ENCODE measurements at regions not wholly inside any gene's neighbourhood (a gene's known extent, or its start where the extent isn't known, plus 50 kb on each side); places are given as distances from the start of the nearest gene placed in this dataset.
"Not testable (repeated sequence)": the region's sequence is repeated elsewhere in the genome, so short reads cannot be mapped to it uniquely, and the experiment has no call there.

DNA sequence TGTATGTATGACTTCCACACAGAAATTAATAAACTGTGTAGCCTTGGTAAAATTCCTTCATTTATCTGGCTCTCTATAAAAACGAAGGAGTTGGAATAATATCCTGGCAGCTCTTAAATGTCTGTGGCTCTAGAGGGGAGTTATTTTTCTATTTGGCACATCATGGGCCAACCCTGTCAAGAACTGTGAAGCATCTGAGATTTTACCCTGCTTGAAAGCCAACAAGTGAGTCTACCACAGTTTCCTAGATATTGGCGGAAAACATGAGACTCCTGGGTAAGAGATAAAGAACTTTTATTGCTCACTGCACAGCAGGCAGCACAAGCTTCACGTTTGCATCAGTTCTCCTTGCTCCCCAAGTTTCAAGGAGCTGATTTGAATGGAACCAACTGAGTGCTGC, 346.7 kb upstream of the CYRIA start:
- Mint-ChIP-seq H3K27ac (no peak overlapping the region), H3K4me3 (no peak overlapping the region), H3K36me3 (ENCODE audit: low read depth) (no peaks in the 10 kb centered on the region), H3K9me3 (peaks cover 3% of the 10 kb centered on the region), H3K27me3 (no peaks in the 10 kb centered on the region), H3K4me1 (no peaks in the 10 kb centered on the region)
- ChIA-PET POLR2A (no interaction called here), CTCF (interaction anchor here (1.1 kb wide), 1 partner anchor 59 kb away, joined by 3 read pairs; no protein-coding TSS in a partner anchor)
- no peak for DNase-seq

GRCh38 chr2:17010104-17010503, 344.5 kb upstream of the CYRIA start:
- no peak overlapping the region for H3K4me3 Mint-ChIP-seq
- no peaks in the 10 kb centered on the region for H3K27me3 Mint-ChIP-seq
- H3K9me3 Mint-ChIP-seq: no peaks in the 10 kb centered on the region
- ChIA-PET POLR2A (no interaction called here), CTCF (no interaction called here)
- no peaks in the 10 kb centered on the region for H3K4me1 Mint-ChIP-seq
- no peaks in the 10 kb centered on the region for H3K36me3 Mint-ChIP-seq (ENCODE audit: low read depth)
- DNase-seq: no peak
- H3K27ac Mint-ChIP-seq: no peak overlapping the region

- no peaks in the 10 kb centered on the region for H3K9me3 Mint-ChIP-seq
- H3K27ac Mint-ChIP-seq: no peak overlapping the region
- no peaks in the 10 kb centered on the region for H3K27me3 Mint-ChIP-seq
- H3K36me3 Mint-ChIP-seq (ENCODE audit: low read depth): no peaks in the 10 kb centered on the region
- ChIA-PET CTCF (no interaction called here), POLR2A (no interaction called here)
- no peak overlapping the region for H3K4me3 Mint-ChIP-seq
- no peak for DNase-seq
- H3K4me1 Mint-ChIP-seq: no peaks in the 10 kb centered on the region
Observed at GRCh38 chr2:17000184-17000482, 334.5 kb upstream of the CYRIA start.

- CTCF ChIA-PET: no interaction called here
Observed at GRCh38 chr2:16999347-17000183, 333.9 kb upstream of the CYRIA start.

DNA sequence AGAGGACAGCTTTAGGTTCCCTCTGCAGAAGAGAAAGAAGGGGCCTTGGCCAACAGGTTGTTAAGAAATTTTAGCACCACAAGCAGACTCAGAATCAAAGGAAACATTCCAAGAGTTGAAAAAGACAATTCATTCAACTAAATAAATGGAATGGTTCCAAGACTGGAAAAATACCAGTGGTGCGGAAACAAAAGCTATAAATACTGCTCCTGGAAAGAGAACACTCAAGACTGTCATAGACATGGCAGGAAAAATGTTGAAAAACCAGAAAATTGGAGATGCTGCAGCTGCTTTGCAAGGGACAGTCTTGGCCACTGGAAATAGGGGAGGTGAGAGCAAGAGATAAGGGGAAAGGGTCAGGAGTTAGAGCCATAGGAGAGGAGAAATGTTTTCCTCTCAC, 312.7 kb upstream of the CYRIA start:
- no peak for DNase-seq
- Mint-ChIP-seq H3K27me3 (no peaks in the 10 kb centered on the region), H3K9me3 (peaks cover 3% of the 10 kb centered on the region), H3K4me1 (no peaks in the 10 kb centered on the region), H3K4me3 (no peak overlapping the region), H3K36me3 (ENCODE audit: low read depth) (no peaks in the 10 kb centered on the region), H3K27ac (no peak overlapping the region)
- ChIA-PET POLR2A (no interaction called here), CTCF (no interaction called here)

More at GRCh38 chr2:16999347-17000183, 333.9 kb upstream of the CYRIA start:
- POLR2A ChIA-PET: no interaction called here
- Mint-ChIP-seq H3K27me3 (no peaks in the 10 kb centered on the region), H3K4me1 (no peaks in the 10 kb centered on the region), H3K27ac (no peak overlapping the region), H3K9me3 (no peaks in the 10 kb centered on the region), H3K36me3 (ENCODE audit: low read depth) (no peaks in the 10 kb centered on the region), H3K4me3 (no peak overlapping the region)
- no peak for DNase-seq

DNA sequence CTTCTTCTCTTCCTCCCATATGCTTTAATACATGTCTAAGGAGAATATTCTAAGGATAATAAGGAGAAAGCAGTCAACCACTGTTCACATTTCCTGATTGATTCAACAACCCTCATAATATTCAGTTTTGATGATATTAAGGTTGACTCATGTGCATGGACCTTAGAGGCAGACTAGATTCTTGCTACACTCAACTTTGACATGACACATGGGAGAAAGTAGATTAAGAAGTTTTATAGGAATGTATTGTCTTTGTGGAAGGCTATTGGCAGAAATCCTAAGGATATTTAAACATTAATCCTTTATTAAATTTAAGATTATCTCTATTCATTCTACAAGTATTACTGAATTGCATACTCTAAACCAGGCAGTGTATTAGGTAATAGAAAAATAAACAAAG, 309.1 kb upstream of the CYRIA start:
- Mint-ChIP-seq H3K36me3 (ENCODE audit: low read depth) (no peaks in the 10 kb centered on the region), H3K27me3 (no peaks in the 10 kb centered on the region), H3K4me3 (no peak overlapping the region), H3K27ac (no peak overlapping the region), H3K9me3 (peaks cover 3% of the 10 kb centered on the region), H3K4me1 (no peaks in the 10 kb centered on the region)
- DNase-seq: no peak
- ChIA-PET POLR2A (no interaction called here), CTCF (no interaction called here)

DNA sequence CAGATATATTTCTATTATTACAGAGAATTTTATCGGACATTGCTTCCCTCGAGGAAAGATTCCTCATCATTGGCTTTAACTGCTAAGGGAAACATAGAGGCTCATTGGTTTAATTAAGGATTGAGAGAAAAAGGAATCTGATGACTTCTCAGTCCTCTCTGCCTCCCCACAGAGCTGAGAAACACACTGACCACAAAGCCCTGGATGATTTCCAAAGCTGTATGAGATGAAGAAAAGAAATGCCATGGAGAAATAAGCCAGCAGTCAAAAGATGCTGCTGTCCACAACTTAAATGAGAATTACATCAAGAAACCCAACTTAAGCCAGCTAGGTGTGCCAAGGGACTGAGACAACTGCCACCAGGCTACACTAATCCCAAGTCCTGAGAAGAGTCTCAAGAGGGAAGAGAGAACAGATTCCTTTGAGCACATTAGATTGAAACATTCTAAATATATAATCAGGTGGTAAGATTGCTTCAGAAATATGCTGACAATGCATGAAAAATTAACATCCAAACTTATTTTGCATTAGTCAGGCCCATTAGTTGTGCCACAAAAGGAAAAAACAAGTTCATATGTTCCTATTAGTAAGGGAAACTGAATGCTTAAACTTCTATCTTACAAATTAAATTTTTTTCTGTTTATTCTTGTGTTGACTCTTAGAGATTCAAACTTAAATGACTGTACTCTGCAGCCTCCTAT, 308.1 kb upstream of the CYRIA start:
- Mint-ChIP-seq H3K36me3 (ENCODE audit: low read depth) (no peaks in the 10 kb centered on the region), H3K4me3 (no peak overlapping the region), H3K9me3 (peaks cover 3% of the 10 kb centered on the region), H3K4me1 (no peaks in the 10 kb centered on the region), H3K27ac (no peak overlapping the region), H3K27me3 (no peaks in the 10 kb centered on the region)
- no peak for DNase-seq
- CTCF ChIA-PET: no interaction called here
- POLR2A ChIA-PET: no interaction called here

DNA sequence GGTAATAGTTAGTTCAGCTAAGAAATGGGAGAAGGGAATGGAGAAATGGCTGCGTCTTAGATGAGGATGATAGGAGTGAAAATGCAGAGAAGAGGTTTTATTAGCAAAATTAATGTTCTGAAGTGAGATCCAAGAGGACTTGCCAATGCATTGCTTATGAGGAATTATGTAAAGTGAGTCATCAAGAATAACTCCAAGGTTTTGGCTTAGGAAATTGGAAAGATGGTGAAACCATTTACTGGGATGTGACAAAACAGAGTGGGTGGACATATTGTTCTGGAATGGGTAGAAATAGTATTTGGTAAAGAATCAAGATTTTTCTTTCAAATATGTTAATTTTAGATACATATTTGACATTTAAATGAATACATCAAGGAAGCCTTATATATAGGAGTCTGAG, 306.6 kb upstream of the CYRIA start:
- no peaks in the 10 kb centered on the region for H3K27me3 Mint-ChIP-seq

GRCh38 chr2:16971722-16972234, 306.1 kb upstream of the CYRIA start:
- Mint-ChIP-seq H3K4me1 (no peaks in the 10 kb centered on the region), H3K36me3 (ENCODE audit: low read depth) (no peaks in the 10 kb centered on the region), H3K27me3 (no peaks in the 10 kb centered on the region), H3K4me3 (no peak overlapping the region), H3K27ac (no peak overlapping the region), H3K9me3 (peaks cover 3% of the 10 kb centered on the region)
- ChIA-PET POLR2A (no interaction called here), CTCF (no interaction called here)
- no peak for DNase-seq

More for the DNA sequence above, 306.6 kb upstream of the CYRIA start:
- ChIA-PET POLR2A (no interaction called here), CTCF (no interaction called here)
- no peak overlapping the region for H3K4me3 Mint-ChIP-seq
- H3K36me3 Mint-ChIP-seq (ENCODE audit: low read depth): no peaks in the 10 kb centered on the region
- H3K9me3 Mint-ChIP-seq: peaks cover 3% of the 10 kb centered on the region
- DNase-seq: no peak
- no peak overlapping the region for H3K27ac Mint-ChIP-seq
- no peaks in the 10 kb centered on the region for H3K4me1 Mint-ChIP-seq

- H3K9me3 Mint-ChIP-seq; POLR2A ChIA-PET; H3K36me3 Mint-ChIP-seq (ENCODE audit: low read depth); H3K27me3 Mint-ChIP-seq; H3K27ac Mint-ChIP-seq; CTCF ChIA-PET; H3K4me3 Mint-ChIP-seq; DNase-seq; H3K4me1 Mint-ChIP-seq: not testable (repeated sequence)
Observed at GRCh38 chr2:16970948-16971347, 305.3 kb upstream of the CYRIA start.

DNA sequence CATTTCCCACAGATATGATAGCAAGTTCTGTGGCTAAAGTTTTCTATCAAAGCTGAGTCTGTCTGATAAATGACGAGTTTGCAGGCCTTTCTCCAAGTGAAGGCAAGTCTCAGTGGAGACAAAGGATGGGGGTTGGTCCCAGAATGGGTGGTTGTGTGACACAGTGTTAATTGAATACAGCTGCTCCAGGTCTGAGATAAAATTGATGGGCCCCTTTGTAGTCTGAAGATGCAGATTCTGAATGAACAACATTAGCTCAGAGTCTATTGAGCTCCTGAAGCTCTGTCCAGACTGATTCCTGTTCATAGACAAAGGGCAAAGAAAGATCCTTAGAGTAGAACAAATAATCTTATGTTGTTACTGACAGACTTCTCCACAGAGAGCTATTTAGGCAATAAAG, 296.9 kb upstream of the CYRIA start:
- ChIA-PET POLR2A (no interaction called here), CTCF (no interaction called here)
- no peaks in the 10 kb centered on the region for H3K9me3 Mint-ChIP-seq
- no peaks in the 10 kb centered on the region for H3K4me1 Mint-ChIP-seq
- H3K27me3 Mint-ChIP-seq: no peaks in the 10 kb centered on the region
- no peak for DNase-seq
- no peaks in the 10 kb centered on the region for H3K36me3 Mint-ChIP-seq (ENCODE audit: low read depth)
- H3K4me3 Mint-ChIP-seq: no peak overlapping the region
- H3K27ac Mint-ChIP-seq: no peak overlapping the region

- no peak overlapping the region for H3K27ac Mint-ChIP-seq
- H3K9me3 Mint-ChIP-seq: no peaks in the 10 kb centered on the region
- H3K4me3 Mint-ChIP-seq: no peak overlapping the region
- no peak for DNase-seq
- H3K4me1 Mint-ChIP-seq: no peaks in the 10 kb centered on the region
- no peaks in the 10 kb centered on the region for H3K27me3 Mint-ChIP-seq
- no peaks in the 10 kb centered on the region for H3K36me3 Mint-ChIP-seq (ENCODE audit: low read depth)
- ChIA-PET CTCF (interaction anchor here (0.6 kb wide), 1 partner anchor 84 kb away, joined by 4 read pairs; no protein-coding TSS in a partner anchor), POLR2A (no interaction called here)
Observed at GRCh38 chr2:16960579-16960978, 294.9 kb upstream of the CYRIA start.

DNA sequence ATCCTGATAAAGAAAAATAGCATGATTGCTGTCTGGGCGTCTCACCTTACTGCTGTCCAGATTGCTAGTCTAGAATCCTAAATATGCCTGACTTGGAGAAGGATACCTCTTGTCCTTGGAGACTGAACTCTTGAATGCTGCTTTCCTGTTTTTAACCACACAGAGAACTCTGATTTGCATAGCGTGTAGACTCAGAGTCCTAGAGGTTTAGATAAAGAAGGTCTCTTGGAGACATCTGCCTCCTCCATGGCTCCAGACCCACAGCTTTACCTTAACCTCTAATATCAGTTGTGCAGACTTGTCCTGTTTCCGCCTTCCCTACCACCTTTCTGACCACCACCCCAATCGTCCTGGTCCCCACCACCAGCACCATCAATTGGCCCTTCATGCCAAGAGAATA, 292.6 kb upstream of the CYRIA start:
- H3K4me3 Mint-ChIP-seq: no peak overlapping the region
- H3K9me3 Mint-ChIP-seq: no peaks in the 10 kb centered on the region
- ChIA-PET CTCF (no interaction called here), POLR2A (no interaction called here)
- H3K36me3 Mint-ChIP-seq (ENCODE audit: low read depth): no peaks in the 10 kb centered on the region
- H3K27me3 Mint-ChIP-seq: no peaks in the 10 kb centered on the region
- no peak overlapping the region for H3K27ac Mint-ChIP-seq
- DNase-seq: no peak
- no peaks in the 10 kb centered on the region for H3K4me1 Mint-ChIP-seq

DNA sequence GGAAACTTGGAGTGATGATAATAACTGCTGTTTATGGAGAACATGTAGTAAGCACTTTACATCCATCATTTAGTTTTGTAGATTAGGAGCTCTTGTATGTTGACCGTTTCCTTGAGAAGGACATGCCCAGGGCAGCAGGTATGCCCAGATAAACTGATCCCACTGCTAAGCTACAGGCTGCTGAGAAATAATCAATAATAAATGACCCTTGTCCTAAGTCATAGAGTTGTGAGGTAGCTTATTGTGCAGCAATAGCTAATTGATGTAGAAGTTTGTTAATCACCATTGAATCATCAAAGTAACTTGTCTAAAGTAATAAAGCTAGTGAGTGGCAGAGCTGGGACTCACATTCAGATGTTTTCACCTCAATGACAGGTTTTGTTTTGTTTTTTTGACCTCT, 287.2 kb upstream of the CYRIA start:
- no peaks in the 10 kb centered on the region for H3K27me3 Mint-ChIP-seq
- no peak overlapping the region for H3K4me3 Mint-ChIP-seq
- H3K9me3 Mint-ChIP-seq: no peaks in the 10 kb centered on the region
- H3K27ac Mint-ChIP-seq: no peak overlapping the region
- H3K36me3 Mint-ChIP-seq (ENCODE audit: low read depth): no peaks in the 10 kb centered on the region
- no peak for DNase-seq
- H3K4me1 Mint-ChIP-seq: no peaks in the 10 kb centered on the region
- ChIA-PET POLR2A (no interaction called here), CTCF (no interaction called here)

Measured in activated CD4-positive, alpha-beta T cell treated with anti-CD3 and anti-CD28 coated beads, Interleukin-2, amount 10 ng/mL, durations not matched to agents 7 days and 5 days (primary cell).